ENCODE measurements at regions not wholly inside any gene's neighbourhood (a gene's known extent, or its start where the extent isn't known, plus 50 kb on each side); places are given as distances from the start of the nearest gene placed in this dataset.
"Not testable (repeated sequence)": the region's sequence is repeated elsewhere in the genome, so short reads cannot be mapped to it uniquely, and the experiment has no call there.

DNA sequence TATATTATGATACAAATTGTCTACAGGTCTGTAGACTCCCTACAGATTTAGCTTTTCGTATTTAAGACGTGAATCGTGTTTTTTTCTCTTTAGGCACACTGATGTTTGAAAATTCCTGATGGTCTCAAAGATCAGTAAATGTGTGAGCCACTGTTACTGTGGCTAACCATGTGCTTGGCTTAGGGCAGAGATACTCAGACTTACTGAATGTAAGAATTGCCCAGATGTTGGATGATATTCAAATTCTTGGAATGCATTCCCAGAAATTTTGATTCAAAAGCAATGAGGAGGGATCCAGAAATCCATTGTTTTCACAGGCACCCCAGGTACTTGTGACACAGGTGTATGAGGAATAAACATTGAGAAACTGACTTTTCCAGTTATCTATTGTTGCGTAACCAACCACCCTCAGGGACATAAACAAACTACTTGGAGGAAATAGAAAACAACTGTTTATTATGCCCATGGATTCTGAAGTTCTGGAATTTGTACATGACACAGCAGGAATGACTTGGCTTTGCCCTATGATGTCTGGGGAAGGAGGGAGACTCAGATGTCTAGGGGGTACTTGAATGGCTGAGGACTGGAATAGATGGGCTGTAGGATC is 339.6 kb upstream of the CITED2 start:
- DNase-seq: no peak

DNA sequence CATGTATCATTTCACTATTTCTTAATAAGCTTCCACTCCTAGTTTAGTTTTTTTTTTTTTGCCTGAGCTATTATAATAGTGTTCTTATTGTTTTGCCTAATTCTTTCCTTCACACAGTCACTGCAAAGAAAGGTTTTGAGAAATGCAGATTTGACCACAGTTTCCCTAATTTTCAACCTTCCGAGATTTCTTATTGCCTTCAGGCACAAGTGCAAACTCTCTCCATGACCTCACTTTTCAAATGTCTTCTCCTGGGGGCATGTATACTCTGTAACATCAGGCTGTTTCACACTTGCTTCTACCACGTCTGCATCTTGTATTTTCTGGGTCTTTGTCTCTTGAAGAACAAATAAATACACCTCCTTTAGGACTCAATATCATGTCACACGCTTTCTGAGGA is 339.0 kb upstream of the CITED2 start:
- no peak for DNase-seq

GRCh38 chr6:139712830-139713229 is 338.4 kb upstream of the CITED2 start:
- DNase-seq: no peak

GRCh38 chr6:139711804-139712585 is 337.5 kb upstream of the CITED2 start:
- no peak for DNase-seq

- no peak for DNase-seq
Observed at GRCh38 chr6:139710556-139710955, 336.1 kb upstream of the CITED2 start.

- DNase-seq: no peak
Observed at GRCh38 chr6:139708337-139709199, 334.1 kb upstream of the CITED2 start.

DNA sequence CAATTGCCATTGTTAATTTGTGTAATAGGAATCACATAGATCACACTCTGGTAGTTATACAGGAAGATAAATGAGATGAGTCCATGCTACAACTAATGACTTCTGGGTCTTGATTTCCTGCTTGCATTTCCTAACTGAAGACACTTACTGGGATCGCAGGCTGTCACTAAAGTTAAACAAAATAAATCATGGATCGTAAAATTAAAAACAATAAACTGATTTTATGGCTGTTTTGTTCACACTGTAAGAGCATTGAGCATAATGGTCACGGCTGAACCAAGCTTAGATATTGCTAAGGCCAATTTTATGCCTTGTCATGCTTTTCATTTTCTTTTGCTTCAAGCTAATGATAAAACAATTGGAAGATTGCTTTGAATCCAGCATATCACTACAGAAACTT is 332.5 kb upstream of the CITED2 start:
- no peak for DNase-seq

- DNase-seq: no peak
Observed at GRCh38 chr6:139705284-139705683, 330.8 kb upstream of the CITED2 start.

DNA sequence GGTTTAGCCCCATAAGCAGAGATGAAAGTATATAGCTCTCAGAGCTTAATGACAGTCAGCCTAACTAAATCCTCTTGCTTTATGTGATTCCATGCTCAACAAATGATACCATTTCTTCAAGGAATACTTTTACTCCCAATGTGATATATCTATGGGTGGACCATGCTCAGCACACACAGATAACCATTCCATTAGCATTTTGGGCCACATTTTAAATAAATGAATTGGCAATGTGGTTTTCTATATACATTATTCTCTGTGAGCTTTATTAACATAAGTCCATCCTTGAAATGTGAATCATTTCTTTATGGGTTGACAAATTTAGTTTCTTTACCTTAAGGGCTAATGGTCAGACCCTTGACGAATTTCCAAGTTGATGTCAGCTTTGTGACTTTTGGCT is 329.3 kb upstream of the CITED2 start:
- no peak for DNase-seq

DNA sequence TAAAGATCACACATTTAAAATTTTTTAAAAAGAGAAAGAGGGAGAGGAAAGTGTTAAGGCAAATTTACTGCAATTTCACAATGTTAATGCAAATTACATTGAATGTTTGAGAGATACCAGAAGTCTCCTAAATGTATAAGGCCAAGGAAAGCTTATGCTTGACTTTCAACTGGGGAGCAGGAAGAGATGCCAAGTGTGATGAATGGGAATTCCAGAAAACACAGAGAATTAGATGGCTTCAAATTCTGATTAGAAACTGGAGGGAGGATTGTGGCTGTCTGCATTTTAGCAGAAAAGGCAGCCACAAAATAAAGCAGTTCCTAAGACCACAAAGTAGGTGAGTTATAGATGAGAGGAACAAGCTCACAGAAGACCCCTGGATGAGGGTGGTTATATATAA is 328.3 kb upstream of the CITED2 start:
- no peak for DNase-seq

- no peak for DNase-seq
Observed at GRCh38 chr6:139701695-139702094, 327.2 kb upstream of the CITED2 start.

- DNase-seq: no peak
Observed at GRCh38 chr6:139701003-139701402, 326.6 kb upstream of the CITED2 start.

GRCh38 chr6:139699911-139700310 is 325.5 kb upstream of the CITED2 start:
- DNase-seq: no peak

GRCh38 chr6:139699335-139699734 is 324.9 kb upstream of the CITED2 start:
- DNase-seq: no peak

GRCh38 chr6:139698526-139699176 is 324.2 kb upstream of the CITED2 start:
- DNase-seq: no peak

DNA sequence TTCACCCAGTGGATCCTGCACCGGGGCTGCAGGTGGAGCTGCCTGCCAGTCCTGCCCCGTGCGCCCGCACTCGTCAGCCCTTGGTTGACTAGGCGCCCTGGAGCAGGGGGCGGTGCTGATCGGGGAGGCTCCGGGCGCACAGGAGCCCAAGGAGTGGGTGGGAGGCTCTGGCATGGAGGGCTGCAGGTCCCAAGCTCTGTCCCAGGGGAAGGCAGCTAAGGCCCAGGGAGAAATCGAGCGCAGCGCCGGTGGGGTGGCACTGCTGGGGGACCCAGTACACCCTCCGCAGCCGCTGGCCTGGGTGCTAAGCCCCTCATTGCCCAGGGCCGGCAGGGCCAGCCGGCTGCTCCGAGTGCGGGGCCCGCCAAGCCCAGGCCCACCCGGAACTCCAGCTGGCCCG is 323.4 kb upstream of the CITED2 start:
- not testable (repeated sequence) for DNase-seq

DNA sequence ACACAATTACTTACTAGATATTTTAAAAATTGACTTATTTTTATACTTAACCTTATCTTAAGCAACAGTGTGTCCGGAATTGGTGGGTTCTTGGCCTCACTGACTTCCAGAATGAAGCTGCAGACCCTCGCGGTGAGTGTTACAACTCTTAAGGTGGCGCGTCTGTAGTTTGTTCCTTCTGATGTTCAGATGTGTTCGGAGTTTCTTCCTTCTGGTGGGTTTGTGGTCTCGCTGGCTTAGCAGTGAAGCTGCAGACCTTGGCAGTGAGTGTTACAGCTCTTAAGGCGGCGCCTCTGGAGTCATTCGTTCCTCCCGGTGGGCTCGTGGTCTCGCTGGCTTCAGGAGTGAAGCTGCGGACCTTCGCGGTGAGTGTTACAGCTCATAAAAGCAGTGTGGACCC is 322.5 kb upstream of the CITED2 start:
- not testable (repeated sequence) for DNase-seq

GRCh38 chr6:139695361-139695760 is 320.9 kb upstream of the CITED2 start:
- DNase-seq: no peak

GRCh38 chr6:139693735-139694134 is 319.3 kb upstream of the CITED2 start:
- no peak for DNase-seq

DNA sequence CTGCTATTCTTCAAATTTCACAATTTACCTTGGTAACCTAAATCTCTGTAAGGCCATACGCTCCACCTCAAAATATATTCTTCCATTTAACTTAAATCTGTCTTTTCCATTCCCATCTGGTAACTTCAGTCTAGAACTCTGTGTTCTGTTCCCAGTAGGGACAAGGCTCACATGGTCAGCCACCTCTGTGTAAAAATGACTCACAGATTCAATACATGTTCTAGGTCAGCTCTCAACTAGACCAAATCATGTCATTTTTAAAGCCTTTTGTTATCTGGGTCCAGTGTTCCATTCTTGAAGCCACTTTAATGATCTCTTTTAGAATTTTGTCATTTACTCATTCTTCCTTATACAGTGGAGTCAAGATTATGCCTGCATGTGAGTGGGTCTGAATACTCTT is 315.6 kb upstream of the CITED2 start:
- DNase-seq: no peak

DNA sequence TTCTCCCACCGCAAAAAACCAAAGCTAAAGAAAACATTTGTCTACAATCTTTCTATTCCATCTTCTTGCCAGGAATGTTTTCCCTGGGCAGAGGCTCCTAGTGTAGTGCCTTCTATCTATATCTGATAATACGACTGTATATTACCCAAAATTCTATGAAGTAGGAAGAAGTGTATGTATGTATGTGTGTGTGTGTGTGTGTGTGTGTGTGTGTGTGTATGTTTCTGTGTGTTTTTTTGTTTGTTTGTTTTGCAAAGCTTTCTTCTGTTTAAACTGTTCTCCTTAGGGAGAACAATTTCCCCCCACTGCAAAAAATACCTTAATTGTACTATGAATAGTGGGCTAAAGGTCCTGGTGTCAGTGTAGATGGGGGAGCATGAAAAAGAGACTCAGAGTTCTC is 312.6 kb upstream of the CITED2 start:
- DNase-seq: no peak

- no peak for DNase-seq
Observed at GRCh38 chr6:139686308-139686707, 311.9 kb upstream of the CITED2 start.

- no peak for DNase-seq
Observed at GRCh38 chr6:139685009-139685408, 310.6 kb upstream of the CITED2 start.

Measured in hindlimb muscle (tissue), 1 donor.